IPS DF 4.7 (cell line): ENCODE measurements at regions not wholly inside any gene's neighbourhood (a gene's known extent, or its start where the extent isn't known, plus 50 kb on each side); places are given as distances from the start of the nearest gene placed in this dataset.
"Not testable (repeated sequence)": the region's sequence is repeated elsewhere in the genome, so short reads cannot be mapped to it uniquely, and the experiment has no call there.

ENCODE experiments used
- DNase-seq: peaks from one replicate; pipeline ENCODE4 v3.0.0-alpha.2; 2013; ENCODE audit warnings: low spot score; ENCODE audit errors: extremely low read depth

- not testable (repeated sequence) for DNase-seq
Observed at GRCh38 chr9:39463696-39464095, 108.2 kb downstream of the SPATA31A1 start.

GRCh38 chr9:39464122-39464777, 108.8 kb downstream of the SPATA31A1 start:
- DNase-seq, result peak; percentile 25

- not testable (repeated sequence) for DNase-seq
Observed at GRCh38 chr9:39474499-39474898, 119.0 kb downstream of the SPATA31A1 start.

- not testable (repeated sequence) for DNase-seq
Observed at GRCh38 chr9:39483073-39483472, 127.6 kb downstream of the SPATA31A1 start.

GRCh38 chr9:39483880-39484279, 128.4 kb downstream of the SPATA31A1 start:
- not testable (repeated sequence) for DNase-seq

GRCh38 chr9:39484292-39484691, 128.8 kb downstream of the SPATA31A1 start:
- DNase-seq, result not testable (repeated sequence)

- DNase-seq, result not testable (repeated sequence)
Observed at GRCh38 chr9:39487477-39487876, 132.0 kb downstream of the SPATA31A1 start.

GRCh38 chr9:39496248-39496647, 140.8 kb downstream of the SPATA31A1 start:
- DNase-seq, result not testable (repeated sequence)

GRCh38 chr9:39503178-39503577, 147.7 kb downstream of the SPATA31A1 start:
- not testable (repeated sequence) for DNase-seq

- not testable (repeated sequence) for DNase-seq
Observed at GRCh38 chr9:39527387-39528029, 172.0 kb downstream of the SPATA31A1 start.

- DNase-seq, result not testable (repeated sequence)
Observed at GRCh38 chr9:39532597-39532996, 177.1 kb downstream of the SPATA31A1 start.

GRCh38 chr9:39533001-39533762, 177.7 kb downstream of the SPATA31A1 start:
- DNase-seq, result not testable (repeated sequence)

GRCh38 chr9:39533763-39534548, 178.5 kb downstream of the SPATA31A1 start:
- not testable (repeated sequence) for DNase-seq

GRCh38 chr9:39534897-39535296, 179.4 kb downstream of the SPATA31A1 start:
- DNase-seq, result not testable (repeated sequence)

- not testable (repeated sequence) for DNase-seq
Observed at GRCh38 chr9:39542157-39542556, 186.7 kb downstream of the SPATA31A1 start.

GRCh38 chr9:39545079-39545478, 189.6 kb downstream of the SPATA31A1 start:
- DNase-seq, result not testable (repeated sequence)

- not testable (repeated sequence) for DNase-seq
Observed at GRCh38 chr9:39550573-39550972, 195.1 kb downstream of the SPATA31A1 start.

GRCh38 chr9:39551544-39551943, 196.1 kb downstream of the SPATA31A1 start:
- peak; percentile 71 for DNase-seq

GRCh38 chr9:39552242-39552881, 196.9 kb downstream of the SPATA31A1 start:
- DNase-seq, result not testable (repeated sequence)

GRCh38 chr9:39554352-39554751, 198.9 kb downstream of the SPATA31A1 start:
- DNase-seq, result not testable (repeated sequence)

- not testable (repeated sequence) for DNase-seq
Observed at GRCh38 chr9:39559384-39559783, 203.9 kb downstream of the SPATA31A1 start.
